ENCODE measurements at regions not wholly inside any gene's neighbourhood (a gene's known extent, or its start where the extent isn't known, plus 50 kb on each side); places are given as distances from the start of the nearest gene placed in this dataset.

GRCh38 chr18:65372904-65373303 lies 377.9 kb upstream of the CDH7 start:
- TF ChIP-seq CTCF (IDR thresholded peaks at IDR 0.05): no peak
- no peak for DNase-seq (ENCODE audit: low spot score)
- H3K4me1 ChIP-seq: no peaks in the 10 kb centered on the region
- H3K27me3 ChIP-seq: no peaks in the 10 kb centered on the region
- no peaks in the 10 kb centered on the region for H3K36me3 ChIP-seq
- no peak overlapping the region for H3K27ac ChIP-seq
- H3K4me3 ChIP-seq: no peak overlapping the region
- no peaks in the 10 kb centered on the region for H3K9me3 ChIP-seq

GRCh38 chr18:65365245-65365980 lies 385.4 kb upstream of the CDH7 start:
- H3K4me1 ChIP-seq: no peaks in the 10 kb centered on the region
- TF ChIP-seq CTCF (IDR thresholded peaks at IDR 0.05): no peak
- no peak for DNase-seq (ENCODE audit: low spot score)
- no peak overlapping the region for H3K27ac ChIP-seq
- H3K4me3 ChIP-seq: no peak overlapping the region
- H3K27me3 ChIP-seq: no peaks in the 10 kb centered on the region
- H3K36me3 ChIP-seq: no peaks in the 10 kb centered on the region
- no peaks in the 10 kb centered on the region for H3K9me3 ChIP-seq

GRCh38 chr18:65363911-65364632 lies 386.7 kb upstream of the CDH7 start:
- TF ChIP-seq CTCF (IDR thresholded peaks at IDR 0.05): no peak
- Histone ChIP-seq H3K9me3 (no peaks in the 10 kb centered on the region), H3K36me3 (no peaks in the 10 kb centered on the region), H3K27ac (no peak overlapping the region), H3K4me3 (no peak overlapping the region), H3K4me1 (no peaks in the 10 kb centered on the region), H3K27me3 (no peaks in the 10 kb centered on the region)
- no peak for DNase-seq (ENCODE audit: low spot score)

GRCh38 chr18:65363011-65363410 lies 387.8 kb upstream of the CDH7 start:
- H3K4me3 ChIP-seq: no peak overlapping the region
- no peaks in the 10 kb centered on the region for H3K27me3 ChIP-seq
- no peak for TF ChIP-seq CTCF (IDR thresholded peaks at IDR 0.05)
- no peaks in the 10 kb centered on the region for H3K9me3 ChIP-seq
- no peaks in the 10 kb centered on the region for H3K4me1 ChIP-seq
- no peaks in the 10 kb centered on the region for H3K36me3 ChIP-seq
- no peak for DNase-seq (ENCODE audit: low spot score)
- H3K27ac ChIP-seq: no peak overlapping the region

- no peaks in the 10 kb centered on the region for H3K36me3 ChIP-seq
- DNase-seq (ENCODE audit: low spot score): no peak
- no peak for TF ChIP-seq CTCF (IDR thresholded peaks at IDR 0.05)
Observed at GRCh38 chr18:65359479-65359878, 391.3 kb upstream of the CDH7 start.

More at GRCh38 chr18:65359479-65359878, 391.3 kb upstream of the CDH7 start:
- Histone ChIP-seq H3K4me1 (no peaks in the 10 kb centered on the region), H3K4me3 (no peak overlapping the region), H3K9me3 (no peaks in the 10 kb centered on the region), H3K27me3 (no peaks in the 10 kb centered on the region), H3K27ac (no peak overlapping the region)

All from right atrium auricular region (tissue), 2 donors.